KBM-7 (cell line): ENCODE measurements at regions not wholly inside any gene's neighbourhood (a gene's known extent, or its start where the extent isn't known, plus 50 kb on each side); places are given as distances from the start of the nearest gene placed in this dataset.
"Not testable (repeated sequence)": the region's sequence is repeated elsewhere in the genome, so short reads cannot be mapped to it uniquely, and the experiment has no call there.

ENCODE experiments used
- DNase-seq: peaks from one replicate; pipeline ENCODE4 v3.0.0-alpha.2; 2015
- in situ Hi-C: fragments of 300-500 bp; cut with MboI; formaldehyde crosslinking; loops from 2 replicates; pipeline ENCODE4 v1.14.3; 2020; ENCODE audit warnings: low sequenced_read_pairs, low pct_unique_long_range_greater_than_20kb, mixed read lengths

GRCh38 chr10:94122211-94122610, 128.5 kb downstream of the PLCE1 start:
- DNase-seq: no peak
- in situ Hi-C loops: no loop called here

DNA sequence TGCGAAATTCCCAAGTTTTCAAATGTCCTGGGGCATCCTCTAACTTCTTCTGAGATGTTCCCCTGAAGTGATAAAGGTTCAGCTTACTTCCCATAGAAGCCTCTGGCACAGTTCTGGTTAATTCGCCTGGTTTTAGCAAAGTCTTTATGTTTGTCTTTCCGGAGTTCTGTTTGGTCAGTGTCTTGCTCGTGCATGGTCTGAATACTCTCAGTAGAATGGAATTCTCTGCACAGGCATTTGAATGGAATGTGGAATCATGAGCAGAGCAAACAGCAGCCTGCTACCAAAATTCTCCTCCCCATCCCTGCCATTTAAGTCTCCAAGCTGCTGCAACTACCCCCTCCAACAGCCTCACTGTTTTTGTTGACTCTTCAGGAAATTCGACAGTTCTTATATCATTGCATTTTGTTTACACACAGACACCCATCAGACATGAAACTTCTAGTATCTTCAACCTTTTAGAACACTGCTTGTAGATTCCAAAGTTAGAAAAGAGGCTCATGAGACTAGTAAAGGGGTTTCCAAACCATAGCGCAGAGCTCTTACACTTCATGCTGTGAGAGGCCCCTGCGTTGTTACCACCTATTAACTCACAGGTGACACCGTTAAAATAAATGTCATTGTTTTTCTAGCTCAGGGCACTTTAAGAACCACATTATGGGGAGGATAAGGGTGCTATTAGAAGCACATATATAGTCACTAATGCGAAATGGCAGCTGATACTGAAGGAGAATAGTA, 129.7 kb downstream of the PLCE1 start:
- in situ Hi-C loops: no loop called here

DNA sequence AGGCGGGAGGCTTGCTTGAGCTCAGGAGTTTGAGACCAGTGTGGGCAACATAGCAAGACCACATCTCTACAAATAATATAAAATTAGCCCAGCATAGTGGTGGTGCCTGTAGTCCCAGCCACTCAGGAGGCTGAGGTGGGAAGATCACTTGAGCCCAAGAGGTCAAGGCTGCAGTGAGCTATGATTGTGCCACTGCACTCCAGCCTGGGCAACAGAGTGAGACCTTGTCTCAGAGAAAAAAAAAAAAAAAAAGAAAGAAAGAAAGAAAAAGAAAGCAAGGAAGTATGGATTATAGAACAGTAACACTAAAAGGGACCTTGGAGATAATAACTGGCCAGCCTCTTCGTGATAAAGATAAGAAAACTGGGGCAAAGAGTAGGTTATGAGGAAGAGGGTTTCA, 130.4 kb downstream of the PLCE1 start:
- DNase-seq, in situ Hi-C loops: not testable (repeated sequence)

More for the DNA sequence above, 129.7 kb downstream of the PLCE1 start:
- DNase-seq: no peak

DNA sequence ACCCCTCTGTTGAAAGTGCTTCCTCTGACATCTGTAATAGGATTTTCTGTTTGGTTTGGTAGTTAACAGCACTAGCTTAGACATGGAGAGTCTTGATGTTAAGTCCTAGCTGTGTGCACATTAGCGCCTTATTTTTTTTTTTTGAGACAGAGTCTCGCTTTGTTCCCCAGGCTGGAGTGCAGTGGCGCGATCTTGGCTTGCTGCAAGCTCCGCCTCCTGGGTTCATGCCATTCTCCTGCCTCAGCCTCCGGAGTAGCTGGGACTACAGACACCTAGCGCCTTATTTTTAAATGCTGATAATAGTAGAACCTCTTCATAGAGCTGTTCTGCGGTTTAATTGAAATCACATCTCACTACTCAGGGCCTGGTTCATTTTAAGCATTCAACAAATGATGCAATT, 131.5 kb downstream of the PLCE1 start:
- in situ Hi-C loops, DNase-seq: not testable (repeated sequence)

GRCh38 chr10:94125856-94126255, 132.1 kb downstream of the PLCE1 start:
- in situ Hi-C loops: no loop called here
- DNase-seq: no peak

DNA sequence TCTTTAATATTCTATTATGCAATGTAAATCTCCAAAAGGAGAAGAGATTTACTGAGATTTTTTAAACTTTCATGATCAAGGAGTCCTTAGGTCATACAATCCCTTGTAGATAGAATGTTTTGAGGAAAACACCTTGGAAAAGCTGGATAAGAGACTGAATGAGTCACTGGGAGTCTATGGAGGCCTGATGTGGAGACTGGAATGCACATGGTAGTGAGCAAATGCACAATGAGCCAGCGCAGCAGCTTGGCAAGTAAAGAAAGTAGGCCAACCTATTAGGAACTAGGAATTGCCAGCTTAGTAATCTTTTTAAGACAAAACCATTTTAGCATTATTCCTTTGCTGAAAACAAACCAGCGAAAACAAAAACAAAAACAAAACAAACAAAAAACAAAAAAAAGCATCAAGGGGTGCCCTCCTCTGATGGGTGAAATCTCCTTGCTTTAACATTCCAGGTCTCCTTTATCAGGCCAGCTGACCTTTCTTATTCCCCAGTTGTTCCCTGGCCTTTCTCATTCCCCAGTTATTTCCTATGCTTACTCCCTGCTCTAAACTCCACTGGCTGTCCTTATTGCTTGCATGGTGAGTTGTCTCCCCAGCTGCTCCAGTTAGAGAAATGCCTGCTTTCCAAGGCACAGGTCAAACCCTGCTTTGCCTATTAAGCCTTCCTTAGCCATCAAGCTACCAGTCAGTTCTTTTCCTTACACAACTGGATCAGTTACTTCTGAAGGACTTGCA, 135.8 kb downstream of the PLCE1 start:
- in situ Hi-C loops: no loop called here

GRCh38 chr10:94131885-94132284, 138.2 kb downstream of the PLCE1 start:
- no peak for DNase-seq
- in situ Hi-C loops: no loop called here

More for the DNA sequence above, 135.8 kb downstream of the PLCE1 start:
- no peak for DNase-seq

- no peak for DNase-seq
- in situ Hi-C loops: no loop called here
These were observed 139.5 kb downstream of the PLCE1 start for GRCh38 chr10:94133239-94133638.

DNA sequence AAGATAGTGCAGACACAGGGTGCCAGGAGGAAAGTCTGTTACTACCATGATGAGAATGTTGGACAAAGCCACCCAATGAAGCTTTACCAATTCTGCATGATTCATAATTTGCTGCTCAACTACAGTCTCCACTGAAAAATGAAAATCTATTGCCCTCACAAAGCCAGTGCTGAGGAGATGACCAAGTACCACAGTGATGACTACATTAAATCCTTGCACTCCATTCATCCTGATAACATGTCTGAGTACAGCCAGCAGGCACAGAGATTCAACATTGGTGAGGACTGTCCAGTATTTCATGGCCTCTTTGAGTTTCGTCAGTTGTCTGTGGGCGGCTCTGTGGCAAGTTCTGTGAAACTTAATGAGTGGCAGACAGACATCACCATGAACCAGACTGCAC, 144.0 kb downstream of the PLCE1 start:
- no peak for DNase-seq
- in situ Hi-C loops: no loop called here

DNA sequence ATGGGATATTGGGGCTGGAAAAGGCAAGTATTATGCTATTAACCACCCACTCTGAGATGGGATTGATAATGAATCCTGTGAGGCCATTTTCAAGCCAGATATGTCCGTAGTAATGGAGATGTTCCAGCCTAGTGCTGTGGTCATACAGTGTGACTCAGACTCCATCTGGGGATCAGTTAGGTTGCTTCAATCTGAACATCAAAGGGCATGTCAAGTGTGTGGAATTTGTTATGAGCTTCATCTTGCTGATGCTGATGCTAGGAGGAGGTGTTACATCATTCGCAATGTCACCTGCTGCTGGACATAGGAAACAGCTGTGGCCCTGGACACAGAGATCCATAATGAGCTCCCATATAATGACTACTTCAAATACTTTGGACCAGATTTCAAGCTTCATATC, 144.7 kb downstream of the PLCE1 start:
- DNase-seq: no peak
- in situ Hi-C loops: no loop called here

GRCh38 chr10:94143261-94143660, 149.5 kb downstream of the PLCE1 start:
- no peak for DNase-seq
- in situ Hi-C loops: no loop called here

DNA sequence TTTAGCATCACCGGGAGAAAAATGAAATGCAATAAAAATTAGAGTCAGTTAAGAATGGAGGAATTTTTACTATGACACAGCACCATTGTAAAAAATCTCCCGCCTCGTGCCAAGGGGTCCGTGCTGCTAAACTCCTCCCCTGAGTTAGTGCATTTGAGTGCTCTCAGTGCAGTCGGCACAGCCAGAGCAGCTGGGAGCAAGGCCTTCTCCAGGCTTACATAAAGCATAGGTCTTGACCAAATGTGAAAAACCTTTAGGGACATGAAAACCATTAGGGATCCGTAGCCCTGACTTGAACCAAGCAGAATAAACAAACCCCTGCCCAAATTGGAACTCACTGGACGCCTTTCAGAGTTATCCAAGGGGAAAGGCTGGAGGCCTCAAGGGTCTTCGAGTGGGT, 152.6 kb downstream of the PLCE1 start:
- DNase-seq: no peak
- in situ Hi-C loops: no loop called here

DNA sequence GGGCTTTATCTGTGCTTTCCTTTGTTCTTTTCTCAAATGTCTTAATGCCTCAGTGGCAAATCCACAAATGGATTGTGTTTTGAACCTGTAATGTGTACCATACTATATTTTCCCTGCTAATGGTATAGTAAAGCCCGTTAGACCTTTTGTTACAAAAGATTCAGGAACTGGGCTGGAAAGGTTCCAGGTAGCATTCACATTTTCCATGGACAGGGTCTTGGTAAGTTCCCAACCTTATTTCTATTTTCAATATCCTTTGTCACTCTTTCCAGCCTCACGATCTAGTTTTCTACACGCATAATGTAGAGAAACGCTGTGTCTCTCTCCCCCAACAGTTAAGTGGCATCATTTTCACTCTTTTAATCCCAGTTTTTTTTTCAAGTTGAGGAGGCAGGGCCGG, 153.0 kb downstream of the PLCE1 start:
- DNase-seq: no peak
- in situ Hi-C loops: no loop called here

DNA sequence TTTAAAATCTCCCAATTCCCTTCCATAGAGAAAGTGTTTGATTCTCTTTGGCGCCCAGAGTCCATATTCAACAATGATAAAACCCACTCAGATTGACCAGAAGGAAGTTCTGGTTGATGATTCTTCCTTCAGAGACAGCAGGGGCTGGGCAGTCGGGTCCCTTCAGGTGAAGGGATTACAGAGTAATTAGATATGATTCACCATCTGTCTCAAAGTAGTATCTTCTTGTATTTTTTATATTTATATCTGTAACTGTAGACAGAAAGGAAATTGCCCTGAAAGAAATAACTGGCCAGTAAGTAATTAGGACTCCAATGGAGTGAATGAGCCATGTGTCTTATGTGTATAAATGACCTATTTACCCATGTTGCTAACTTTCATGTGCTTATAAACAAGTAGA, 156.0 kb downstream of the PLCE1 start:
- no peak for DNase-seq
- in situ Hi-C loops: no loop called here

GRCh38 chr10:94150541-94151184, 156.9 kb downstream of the PLCE1 start:
- no peak for DNase-seq
- in situ Hi-C loops: no loop called here

- DNase-seq: no peak
- in situ Hi-C loops: no loop called here
These were observed 162.1 kb downstream of the PLCE1 start for GRCh38 chr10:94155722-94156271.

DNA sequence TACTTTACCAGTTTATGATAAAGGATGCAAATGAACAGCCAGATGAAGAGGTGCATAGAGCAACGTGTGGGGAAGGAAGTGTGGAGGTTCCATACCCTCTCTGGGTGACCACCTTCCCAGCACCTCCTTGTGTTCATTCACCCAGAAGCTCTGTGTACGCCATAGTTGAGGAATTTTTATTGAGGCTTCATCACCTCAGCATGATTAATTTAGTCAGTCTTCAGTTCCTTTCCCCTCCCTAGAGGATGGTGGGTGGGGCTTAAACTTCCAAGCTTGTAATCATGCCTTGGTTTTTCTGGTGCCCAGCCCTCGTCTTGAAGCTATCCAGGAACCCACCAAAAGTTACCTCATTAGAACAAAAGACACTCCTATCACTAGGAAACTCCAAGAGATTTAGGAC, 162.7 kb downstream of the PLCE1 start:
- DNase-seq: no peak
- in situ Hi-C loops: no loop called here

DNA sequence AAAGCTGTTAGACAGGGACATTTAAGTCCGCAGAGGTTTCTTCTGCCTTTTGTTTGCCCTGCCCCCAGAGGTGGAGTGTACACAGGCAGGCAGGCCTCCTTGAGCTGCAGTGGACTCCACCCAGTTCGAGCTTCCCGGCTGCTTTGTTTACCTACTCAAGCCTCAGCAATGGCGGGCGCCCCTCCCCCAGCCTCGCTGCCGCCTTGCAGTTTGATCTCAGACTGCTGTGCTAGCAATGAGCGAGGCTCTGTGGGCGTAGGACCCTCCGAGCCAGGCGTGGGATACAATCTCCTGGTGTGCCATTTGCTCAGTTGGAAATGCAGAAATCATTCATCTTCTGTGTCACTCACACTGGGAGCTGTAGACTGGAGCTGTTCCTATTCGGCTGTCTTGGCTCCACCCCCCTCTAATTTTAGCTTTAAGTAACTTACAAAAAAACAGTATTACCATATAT, 171.5 kb downstream of the PLCE1 start:
- in situ Hi-C loops, DNase-seq: not testable (repeated sequence)

GRCh38 chr10:94172332-94172731, 178.6 kb downstream of the PLCE1 start:
- DNase-seq: no peak
- in situ Hi-C loops: no loop called here

DNA sequence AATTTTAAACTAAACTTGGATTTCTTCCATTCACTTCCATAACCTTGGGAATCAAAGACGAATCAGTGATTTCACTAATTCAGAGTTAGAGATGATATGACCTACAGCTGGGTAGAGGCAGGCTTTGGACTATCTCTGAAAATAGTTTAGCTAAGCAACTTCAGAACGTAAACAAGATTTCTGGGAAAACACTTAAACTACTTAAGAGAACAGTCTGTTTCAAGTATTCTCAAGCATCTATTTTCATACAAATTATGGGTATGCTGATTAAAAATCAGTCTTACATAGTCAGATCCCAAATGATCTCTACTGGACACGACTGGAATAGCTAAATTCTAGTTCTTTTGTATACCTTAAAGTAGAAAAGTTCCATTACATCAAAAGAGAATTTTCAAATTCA, 179.9 kb downstream of the PLCE1 start:
- in situ Hi-C loops: no loop called here
- DNase-seq: no peak
